ENCODE measurements at regions not wholly inside any gene's neighbourhood (a gene's known extent, or its start where the extent isn't known, plus 50 kb on each side); places are given as distances from the start of the nearest gene placed in this dataset.

DNA sequence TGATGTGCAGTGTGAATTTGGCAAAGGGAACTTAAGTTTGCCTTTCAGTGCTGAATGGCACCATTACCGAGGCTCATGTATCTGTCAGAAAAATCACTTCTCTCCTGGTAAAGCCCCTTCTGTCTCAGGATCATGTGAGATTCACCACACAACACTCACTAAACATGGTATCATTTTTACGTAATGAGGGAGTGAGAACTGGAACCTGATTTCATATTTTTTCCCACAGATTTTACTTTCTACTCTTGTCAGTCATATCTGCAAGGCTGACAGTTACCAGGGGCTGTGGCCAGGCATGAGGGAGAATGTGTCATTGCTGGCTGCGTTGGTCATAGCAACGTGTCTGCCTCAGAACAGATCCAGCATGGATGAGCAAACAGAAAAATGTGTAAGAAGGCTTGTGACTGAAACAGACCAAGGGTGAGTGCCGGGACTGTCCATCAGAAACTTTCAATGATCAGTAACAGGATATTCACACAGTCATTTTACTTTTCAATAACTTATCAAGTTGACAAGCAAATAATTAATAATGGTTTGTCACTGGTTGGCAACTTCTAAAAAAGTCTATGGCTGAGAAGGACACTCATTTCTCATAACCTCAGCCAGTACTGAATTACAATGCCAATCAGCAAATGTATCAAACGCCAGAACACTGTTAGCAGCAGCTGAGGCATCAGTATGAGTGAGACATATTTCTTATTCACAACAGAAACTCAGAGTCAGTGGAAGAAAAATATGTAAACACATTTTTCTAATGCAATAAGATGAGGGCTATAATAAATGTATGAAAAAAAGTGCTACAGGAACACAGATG, 100.5 kb downstream of the CDC42EP3 start:
- no peak for TF ChIP-seq POLR2A (IDR thresholded peaks at IDR 0.05)
- TF ChIP-seq, protein P1, sequence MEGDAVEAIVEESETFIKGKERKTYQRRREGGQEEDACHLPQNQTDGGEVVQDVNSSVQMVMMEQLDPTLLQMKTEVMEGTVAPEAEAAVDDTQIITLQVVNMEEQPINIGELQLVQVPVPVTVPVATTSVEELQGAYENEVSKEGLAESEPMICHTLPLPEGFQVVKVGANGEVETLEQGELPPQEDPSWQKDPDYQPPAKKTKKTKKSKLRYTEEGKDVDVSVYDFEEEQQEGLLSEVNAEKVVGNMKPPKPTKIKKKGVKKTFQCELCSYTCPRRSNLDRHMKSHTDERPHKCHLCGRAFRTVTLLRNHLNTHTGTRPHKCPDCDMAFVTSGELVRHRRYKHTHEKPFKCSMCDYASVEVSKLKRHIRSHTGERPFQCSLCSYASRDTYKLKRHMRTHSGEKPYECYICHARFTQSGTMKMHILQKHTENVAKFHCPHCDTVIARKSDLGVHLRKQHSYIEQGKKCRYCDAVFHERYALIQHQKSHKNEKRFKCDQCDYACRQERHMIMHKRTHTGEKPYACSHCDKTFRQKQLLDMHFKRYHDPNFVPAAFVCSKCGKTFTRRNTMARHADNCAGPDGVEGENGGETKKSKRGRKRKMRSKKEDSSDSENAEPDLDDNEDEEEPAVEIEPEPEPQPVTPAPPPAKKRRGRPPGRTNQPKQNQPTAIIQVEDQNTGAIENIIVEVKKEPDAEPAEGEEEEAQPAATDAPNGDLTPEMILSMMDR (IDR thresholded peaks at IDR 0.05): no peak
